Keratinocyte (primary cell): ENCODE measurements at regions not wholly inside any gene's neighbourhood (a gene's known extent, or its start where the extent isn't known, plus 50 kb on each side); places are given as distances from the start of the nearest gene placed in this dataset.

Experiments
- DNase-seq: peaks from one replicate; pipeline ENCODE4 v3.0.0-alpha.2; 2011; ENCODE audit warnings: low read depth, missing footprints, low spot score
- FAIRE-seq: peaks from 2 replicates; lab custom pipeline; 2011; peaks lifted over from hg19 to GRCh38; lab: Jason Lieb, UNC
- H2AFZ ChIP-seq: 2 replicates; pipeline ENCODE4 v1.6.0; 2012; ENCODE audit warnings: low read length, control low read depth, inconsistent platforms; ENCODE audit not compliant: control insufficient read depth
- H3K27ac ChIP-seq: 2 replicates; pipeline ENCODE4 v1.5.1; 2011; ENCODE audit warnings: low read length; ENCODE audit not compliant: control insufficient read depth, insufficient read depth
- H3K27me3 ChIP-seq: 3 replicates; pipeline ENCODE4 v1.6.0; 2011; ENCODE audit warnings: low read length; ENCODE audit not compliant: control insufficient read depth, insufficient read depth; ENCODE audit errors: extremely low read depth
- H3K36me3 ChIP-seq, 2 experiments: 2 replicates in 1 of 2; 3 replicates in 1 of 2; pipeline ENCODE4 v1.5.1; 2011; ENCODE audit warnings: low read length in 2 of 2, mild to moderate bottlenecking in 1 of 2; ENCODE audit not compliant: control insufficient read depth in 2 of 2, insufficient read depth in 2 of 2; ENCODE audit errors: extremely low read depth in 1 of 2
- H3K4me1 ChIP-seq: 3 replicates; pipeline ENCODE4 v1.5.1; 2011; ENCODE audit warnings: low read length; ENCODE audit not compliant: control insufficient read depth, insufficient read depth; ENCODE audit errors: extremely low read depth
- H3K4me2 ChIP-seq: 3 replicates; pipeline ENCODE4 v1.6.0; 2011; ENCODE audit warnings: low read depth, low read length; ENCODE audit not compliant: control insufficient read depth, insufficient read depth; ENCODE audit errors: extremely low read depth
- H3K4me3 ChIP-seq, 3 experiments: fragments of 200-600 bp in 1 of 3; sonication (generic) in 1 of 3; 2 replicates in 2 of 3; 3 replicates in 1 of 3; pipeline ENCODE4 v1.5.1; 2011 to 2016; ENCODE audit warnings: low read length in 3 of 3, mild to moderate bottlenecking in 3 of 3, control low read depth in 2 of 3, inconsistent platforms in 1 of 3, low read depth in 1 of 3, mixed read lengths in 1 of 3, mixed run types in 1 of 3, moderate library complexity in 1 of 3; ENCODE audit not compliant: control insufficient read depth in 2 of 3, insufficient read depth in 2 of 3; ENCODE audit errors: extremely low read depth in 1 of 3
- H3K79me2 ChIP-seq: 2 replicates; pipeline ENCODE4 v1.6.0; 2012; ENCODE audit warnings: low read length; ENCODE audit not compliant: control insufficient read depth, insufficient read depth
- H3K9ac ChIP-seq: 3 replicates; pipeline ENCODE4 v1.6.0; 2011; ENCODE audit warnings: low read length; ENCODE audit not compliant: control insufficient read depth, insufficient read depth; ENCODE audit errors: extremely low read depth
- H3K9me1 ChIP-seq: 3 replicates; pipeline ENCODE4 v1.6.0; 2011; ENCODE audit warnings: low read length; ENCODE audit not compliant: control insufficient read depth, insufficient read depth; ENCODE audit errors: extremely low read depth
- H3K9me3 ChIP-seq: 2 replicates; pipeline ENCODE4 v1.5.1; 2012; ENCODE audit warnings: low read depth, low read length; ENCODE audit not compliant: control insufficient read depth
- H4K20me1 ChIP-seq: 3 replicates; pipeline ENCODE4 v1.6.0; 2011; ENCODE audit warnings: low read length; ENCODE audit not compliant: control insufficient read depth, insufficient read depth; ENCODE audit errors: extremely low read depth
- EZH2 ChIP-seq: IDR thresholded peaks from one replicate; pipeline ENCODE4 v1.6.1; 2012; ENCODE audit warnings: inconsistent platforms, mild to moderate bottlenecking, low read length, moderate library complexity
- dilution Hi-C: fragments of 300-500 bp; cut with MboI; formaldehyde crosslinking; loops from one replicate; pipeline ENCODE4 v1.7.0; 2020; ENCODE audit warnings: low sequenced_read_pairs; ENCODE audit not compliant: extremely low pct_ligation_motif_present
- TF ChIP-seq, protein P1 (sequence below), 3 experiments: IDR thresholded peaks in 1 of 3; conservative IDR thresholded peaks in 1 of 3; optimal IDR thresholded peaks in 1 of 3; 2 replicates in 2 of 3; 3 replicates in 1 of 3; pipeline versions ENCODE3 to v1.5.1; 2011; ENCODE audit warnings: low read length in 3 of 3, mild to moderate bottlenecking in 3 of 3, moderate library complexity in 2 of 3, control low read depth in 1 of 3, inconsistent platforms in 1 of 3; ENCODE audit not compliant: insufficient read depth in 2 of 3; ENCODE audit errors: extremely low read depth in 1 of 3

DNA sequence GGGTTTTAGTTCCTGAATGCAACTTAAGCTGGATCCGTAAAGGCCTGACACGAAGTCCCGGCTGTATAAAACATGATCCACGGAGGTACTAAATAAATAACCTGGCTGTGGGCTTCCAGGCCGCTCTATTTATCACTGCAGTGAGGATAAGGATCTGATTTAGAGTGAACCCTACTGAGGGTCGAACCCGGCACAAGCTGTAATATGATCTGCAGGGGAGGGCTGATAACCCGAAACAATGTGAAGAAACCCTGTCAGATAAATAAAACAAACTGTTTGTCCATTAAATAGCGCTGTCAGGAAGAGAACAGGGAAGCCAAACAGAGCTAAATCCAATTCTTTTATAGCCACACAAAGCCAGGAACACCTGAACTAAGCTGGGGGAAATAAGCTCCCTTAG, 375.6 kb upstream of the SALL1 start:
- Histone ChIP-seq H3K27ac (no peak overlapping the region), H3K4me1 (no peaks in the 10 kb centered on the region), H3K79me2 (no peaks in the 10 kb centered on the region), H4K20me1 (no peaks in the 10 kb centered on the region), H3K27me3 (no peaks in the 10 kb centered on the region), H3K4me3 (no peak overlapping the region), H2AFZ (no peak overlapping the region), H3K4me2 (no peak overlapping the region), H3K9ac (no peak overlapping the region), H3K36me3 (no peaks in the 10 kb centered on the region), H3K9me1 (no peaks in the 10 kb centered on the region), H3K9me3 (no peaks in the 10 kb centered on the region)
- DNase-seq: no peak
- no peak for FAIRE-seq
- dilution Hi-C loops: no loop called here
- TF ChIP-seq EZH2: no peak
- TF ChIP-seq, protein P1, sequence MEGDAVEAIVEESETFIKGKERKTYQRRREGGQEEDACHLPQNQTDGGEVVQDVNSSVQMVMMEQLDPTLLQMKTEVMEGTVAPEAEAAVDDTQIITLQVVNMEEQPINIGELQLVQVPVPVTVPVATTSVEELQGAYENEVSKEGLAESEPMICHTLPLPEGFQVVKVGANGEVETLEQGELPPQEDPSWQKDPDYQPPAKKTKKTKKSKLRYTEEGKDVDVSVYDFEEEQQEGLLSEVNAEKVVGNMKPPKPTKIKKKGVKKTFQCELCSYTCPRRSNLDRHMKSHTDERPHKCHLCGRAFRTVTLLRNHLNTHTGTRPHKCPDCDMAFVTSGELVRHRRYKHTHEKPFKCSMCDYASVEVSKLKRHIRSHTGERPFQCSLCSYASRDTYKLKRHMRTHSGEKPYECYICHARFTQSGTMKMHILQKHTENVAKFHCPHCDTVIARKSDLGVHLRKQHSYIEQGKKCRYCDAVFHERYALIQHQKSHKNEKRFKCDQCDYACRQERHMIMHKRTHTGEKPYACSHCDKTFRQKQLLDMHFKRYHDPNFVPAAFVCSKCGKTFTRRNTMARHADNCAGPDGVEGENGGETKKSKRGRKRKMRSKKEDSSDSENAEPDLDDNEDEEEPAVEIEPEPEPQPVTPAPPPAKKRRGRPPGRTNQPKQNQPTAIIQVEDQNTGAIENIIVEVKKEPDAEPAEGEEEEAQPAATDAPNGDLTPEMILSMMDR (optimal IDR thresholded peaks at IDR 0.05 in 1 of 3, IDR thresholded peaks at IDR 0.05 in 1 of 3, conservative IDR thresholded peaks at IDR 0.05 in 1 of 3; ENCODE audit: extremely low read depth in 1 of 3, insufficient read depth in 2 of 3, low read length in 3 of 3): no peak

DNA sequence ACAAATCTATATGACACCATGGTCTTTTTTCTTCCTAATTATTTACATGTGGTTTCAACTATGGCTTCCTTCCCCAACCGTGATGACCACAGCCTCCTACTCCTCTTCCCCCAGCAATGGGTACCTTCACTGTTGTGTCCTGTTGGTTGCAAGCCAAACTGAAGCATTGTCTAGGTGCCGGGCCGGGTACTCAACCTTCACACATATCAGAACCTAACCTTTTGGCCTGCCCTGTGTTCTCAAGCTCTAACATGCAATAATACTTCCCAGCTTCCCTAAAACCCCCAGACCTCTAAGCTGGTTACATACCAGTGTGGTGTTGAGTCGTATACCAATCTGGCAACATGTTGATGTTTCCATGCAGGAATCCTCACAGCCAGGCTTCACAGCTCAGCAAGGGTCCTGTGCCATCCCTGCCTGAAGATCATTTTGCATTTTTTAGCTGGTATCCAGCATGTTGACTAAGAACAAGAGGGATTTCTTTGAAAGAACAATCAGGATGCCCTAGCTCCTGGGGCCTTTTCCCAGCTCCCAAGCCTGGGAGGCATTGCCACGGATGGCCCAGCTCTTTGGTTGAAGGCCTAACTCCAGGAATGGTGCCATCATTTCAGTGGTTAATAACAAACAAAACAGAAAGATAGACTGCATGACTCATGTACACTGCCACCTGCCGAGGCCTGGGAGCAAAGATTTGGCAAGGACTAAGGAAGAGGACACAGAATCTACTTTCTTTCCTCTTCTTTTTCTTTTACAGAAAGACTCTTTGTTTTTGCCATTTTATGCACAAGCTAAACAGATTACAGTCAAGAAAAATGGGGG, 373.7 kb upstream of the SALL1 start:
- dilution Hi-C loops: no loop called here
- no peak for TF ChIP-seq EZH2
- TF ChIP-seq, protein P1 (optimal IDR thresholded peaks at IDR 0.05 in 1 of 3, IDR thresholded peaks at IDR 0.05 in 1 of 3, conservative IDR thresholded peaks at IDR 0.05 in 1 of 3; ENCODE audit: extremely low read depth in 1 of 3, insufficient read depth in 2 of 3, low read length in 3 of 3): peak in 2 of 3 experiments; percentile 11 to 51
- Histone ChIP-seq H3K4me3 (no peak overlapping the region), H3K9me1 (no peaks in the 10 kb centered on the region), H4K20me1 (no peaks in the 10 kb centered on the region), H3K36me3 (no peaks in the 10 kb centered on the region), H3K27ac (no peak overlapping the region), H3K27me3 (no peaks in the 10 kb centered on the region), H2AFZ (no peak overlapping the region), H3K9me3 (no peaks in the 10 kb centered on the region), H3K9ac (no peak overlapping the region), H3K4me2 (no peak overlapping the region), H3K79me2 (no peaks in the 10 kb centered on the region), H3K4me1 (no peaks in the 10 kb centered on the region)
- DNase-seq (no peak), FAIRE-seq (peak; percentile 82)
